K562 (cell line): ENCODE measurements at regions not wholly inside any gene's neighbourhood (a gene's known extent, or its start where the extent isn't known, plus 50 kb on each side); places are given as distances from the start of the nearest gene placed in this dataset.

Source experiments
- ATAC-seq: fragments of 200-7000 bp; cut with Tn5 transposase; 3 replicates; pipeline ENCODE4 v1.9.1; 2020; ENCODE audit warnings: moderate library complexity
- BruUV-seq: library from RNA; stranded (reverse); fragments of 400-500 nt; replicated peaks from 2 replicates; lab custom pipeline; 2021; lab: Mats Ljungman, UMichigan
- CTCF ChIA-PET: fragments of 300-600 bp; formaldehyde crosslinking; extraction: SDS; loops from one replicate; lab custom pipeline; 2021; ENCODE audit warnings: low intra/inter-chr PET ratio; lab: Yijun Ruan, JAX
- POLR2A ChIA-PET: fragments of 300-600, 350-650 bp; sonication (Branson Sonifier 250); formaldehyde crosslinking; extraction: SDS; loops from one replicate; lab custom pipeline; 2021; ENCODE audit warnings: antibody characterized with exemption, inconsistent platforms; lab: Yijun Ruan, JAX
- DNase-seq, 4 experiments: peaks; one replicate each; pipeline versions ENCODE4 v3.0.0 to v3.0.0-alpha.2; 2011 to 2018; ENCODE audit warnings: low spot score in 3 of 4, mixed read lengths in 3 of 4; ENCODE audit errors: extremely low read depth in 1 of 4
- FAIRE-seq: peaks from 2 replicates; lab custom pipeline; 2011; peaks lifted over from hg19 to GRCh38; lab: Jason Lieb, UNC
- H2AFZ ChIP-seq: 2 replicates; pipeline ENCODE4 v1.6.0; 2011; ENCODE audit warnings: low read depth, low read length, control low read depth, inconsistent platforms
- H3K27ac ChIP-seq: fragments of 200-600 bp; 3 replicates; pipeline ENCODE4 v1.8.0; 2011; ENCODE audit warnings: low read depth, mild to moderate bottlenecking, control low read depth, inconsistent platforms, low read length, moderate library complexity, mixed read lengths; ENCODE audit errors: extremely low read depth
- H3K27me3 ChIP-seq, 2 experiments: fragments of 300-600 bp in 1 of 2; 2 replicates in 1 of 2; 3 replicates in 1 of 2; pipeline versions ENCODE4 v1.6.0 to v1.8.0; 2011; ENCODE audit warnings: inconsistent platforms in 2 of 2, low read length in 2 of 2, mild to moderate bottlenecking in 1 of 2, mixed read lengths in 1 of 2, moderate library complexity in 1 of 2; ENCODE audit not compliant: control insufficient read depth in 2 of 2, insufficient read depth in 2 of 2
- H3K36me3 ChIP-seq: fragments of 300-600 bp; 3 replicates; pipeline ENCODE4 v1.8.0; 2011; ENCODE audit warnings: mild to moderate bottlenecking, low read length, inconsistent platforms; ENCODE audit not compliant: control insufficient read depth, insufficient read depth
- H3K4me1 ChIP-seq, 2 experiments: fragments of 200-600 bp in 1 of 2; replicated peaks in 1 of 2; 2 replicates in 1 of 2; 3 replicates in 1 of 2; pipeline versions ENCODE4 v1.5.1 to v1.8.0; 2011; ENCODE audit warnings: inconsistent platforms in 2 of 2, low read length in 2 of 2, mild to moderate bottlenecking in 1 of 2, mixed read lengths in 1 of 2, moderate library complexity in 1 of 2; ENCODE audit not compliant: control insufficient read depth in 2 of 2, insufficient read depth in 2 of 2
- H3K4me2 ChIP-seq: 2 replicates; pipeline ENCODE4 v1.6.1; 2011; ENCODE audit warnings: low read length, control low read depth, inconsistent platforms, mixed read lengths; ENCODE audit not compliant: insufficient read depth
- H3K4me3 ChIP-seq: fragments of 200-600 bp; sonication (generic), shearing (Covaris generic); 2 replicates; pipeline ENCODE4 v1.5.1; 2016; ENCODE audit warnings: control low read depth, inconsistent platforms
- H3K79me2 ChIP-seq: fragments of 200-600 bp; 3 replicates; pipeline ENCODE4 v1.8.0; 2011; ENCODE audit warnings: low read length, inconsistent platforms; ENCODE audit not compliant: control insufficient read depth, insufficient read depth
- H3K9ac ChIP-seq, 2 experiments: 2 replicates each; pipeline versions ENCODE4 v1.6.0 to v1.6.1; 2011; ENCODE audit warnings: low read depth in 2 of 2, low read length in 2 of 2, control low read depth in 1 of 2, inconsistent platforms in 1 of 2, mild to moderate bottlenecking in 1 of 2, mixed read lengths in 1 of 2; ENCODE audit not compliant: insufficient read depth in 1 of 2
- H3K9me1 ChIP-seq: one replicate; pipeline ENCODE4 v1.6.0; 2011; ENCODE audit warnings: inconsistent platforms, mild to moderate bottlenecking, low read length, moderate library complexity; ENCODE audit not compliant: control insufficient read depth, insufficient read depth
- H3K9me3 ChIP-seq: replicated peaks from 2 replicates; pipeline ENCODE4 v1.5.1; 2011; ENCODE audit warnings: low read depth, low read length, inconsistent platforms; ENCODE audit not compliant: control insufficient read depth, insufficient read depth
- H4K20me1 ChIP-seq: replicated peaks from 2 replicates; pipeline ENCODE4 v1.6.1; 2011; ENCODE audit warnings: low read length, inconsistent platforms, mixed read lengths; ENCODE audit not compliant: control insufficient read depth, insufficient read depth
- CXXC5 ChIP-seq: fragments of 250-450 bp; sonication (Bioruptor Pico); IDR thresholded peaks from 2 replicates; pipeline ENCODE4 v1.8.0; 2022; ENCODE audit warnings: inconsistent platforms, mild to moderate bottlenecking, moderate library complexity
- DMBX1 ChIP-seq: fragments of 250-450 bp; sonication (Bioruptor Pico); IDR thresholded peaks from 2 replicates; pipeline ENCODE4 v1.8.0; 2022; ENCODE audit warnings: inconsistent platforms, mild to moderate bottlenecking, moderate library complexity, borderline replicate concordance
- EP400 ChIP-seq: fragments of 450-650 bp; IDR thresholded peaks from 2 replicates; pipeline ENCODE4 v1.6.1; 2017; ENCODE audit warnings: antibody characterized with exemption, mild to moderate bottlenecking, moderate library complexity
- ETV1 ChIP-seq: fragments of 450-650 bp; conservative IDR thresholded peaks from 2 replicates; pipeline ENCODE4 v1.6.1; 2016; ENCODE audit warnings: missing genetic modification characterization, control low read depth, low read depth, missing compliant biosample characterization
- KDM2B ChIP-seq: fragments of 250-450 bp; sonication (Bioruptor Pico); IDR thresholded peaks from 2 replicates; pipeline ENCODE4 v1.8.0; 2021; ENCODE audit warnings: mild to moderate bottlenecking, moderate library complexity
- LARP7 ChIP-seq: fragments of 450-650 bp; IDR thresholded peaks from 2 replicates; pipeline ENCODE4 v1.6.1; 2016
- NRF1 ChIP-seq, 2 experiments: fragments of 450-650 bp; IDR thresholded peaks in 1 of 2; conservative IDR thresholded peaks in 1 of 2; 2 replicates each; pipeline ENCODE4 v1.6.1; 2014; ENCODE audit warnings: mild to moderate bottlenecking in 2 of 2
- PHF20 ChIP-seq: fragments of 450-650 bp; IDR thresholded peaks from 2 replicates; pipeline ENCODE4 v1.6.1; 2018; ENCODE audit not compliant: partially characterized antibody
- PHTF2 ChIP-seq: fragments of 250-450 bp; sonication (Bioruptor Pico); IDR thresholded peaks from 2 replicates; pipeline ENCODE4 v1.5.0; 2021; ENCODE audit warnings: mild to moderate bottlenecking
- PKNOX1 ChIP-seq: fragments of 450-650 bp; IDR thresholded peaks from 2 replicates; pipeline ENCODE4 v1.6.1; 2016
- SIN3A ChIP-seq, 2 experiments: fragments of 150-350 bp in 1 of 2; IDR thresholded peaks; 2 replicates each; pipeline ENCODE4 v1.6.1; 2011 to 2016; ENCODE audit warnings: borderline replicate concordance in 2 of 2, low read depth in 2 of 2, low read length in 2 of 2, mild to moderate bottlenecking in 2 of 2, moderate library complexity in 2 of 2; ENCODE audit not compliant: control insufficient read depth in 1 of 2
- TBL1XR1 ChIP-seq, 2 experiments: IDR thresholded peaks; 2 replicates each; pipeline ENCODE4 v1.6.1; 2012; ENCODE audit warnings: improper control_type of control experiment in 2 of 2, low read length in 2 of 2, mild to moderate bottlenecking in 1 of 2
- TSHZ1 ChIP-seq: fragments of 250-450 bp; sonication (Bioruptor Pico); IDR thresholded peaks from 2 replicates; pipeline ENCODE4 v1.4.0; 2020; ENCODE audit warnings: mild to moderate bottlenecking, moderate library complexity
- ZNF165 ChIP-seq: fragments of 250-450 bp; sonication (Bioruptor Pico); IDR thresholded peaks from 2 replicates; pipeline ENCODE4 v1.4.0; 2020; ENCODE audit warnings: borderline replicate concordance
- ZNF23 ChIP-seq: fragments of 250-450 bp; sonication (Bioruptor Pico); IDR thresholded peaks from 2 replicates; pipeline ENCODE4 v1.4.0; 2020; ENCODE audit warnings: mild to moderate bottlenecking
- ZNF263 ChIP-seq: sonication (generic); formaldehyde crosslinking; IDR thresholded peaks from 2 replicates; pipeline ENCODE4 v1.8.0; 2022; ENCODE audit warnings: mild to moderate bottlenecking, missing genetic modification reagents, borderline replicate concordance
- ZNF311 ChIP-seq: fragments of 250-450 bp; sonication (Bioruptor Pico); IDR thresholded peaks from 2 replicates; pipeline ENCODE4 v1.4.0; 2020; ENCODE audit warnings: mild to moderate bottlenecking, moderate library complexity
- ZNF507 ChIP-seq: conservative IDR thresholded peaks from 2 replicates; pipeline ENCODE4 v1.6.1; 2017; ENCODE audit warnings: missing genetic modification characterization, missing compliant biosample characterization
- ZNF764 ChIP-seq: fragments of 250-450 bp; sonication (Bioruptor Pico); IDR thresholded peaks from 2 replicates; pipeline ENCODE4 v1.4.0; 2020; ENCODE audit warnings: low read depth, mild to moderate bottlenecking, moderate library complexity
- whole genome bisulfite sequencing: fragments of 100-300 bp; shearing (Covaris generic); methylation state at CpG from one replicate; pipeline ENCODE4 v1.1.6; 2016; ENCODE audit warnings: low coverage, mixed read lengths; ENCODE audit not compliant: insufficient coverage; ENCODE audit errors: missing lambda C conversion rate; 5-methylcytosine and 5-hydroxymethylcytosine counted together
- in situ Hi-C: fragments of 300-500 bp; cut with MboI; formaldehyde crosslinking; loops from 4 replicates; pipeline ENCODE4 v1.15.0; 2018; ENCODE audit warnings: inconsistent platforms, mixed read lengths
- intact Hi-C: fragments of 100-400 bp; cut with micrococcal nuclease; formaldehyde crosslinking; loops from 2 replicates; pipeline ENCODE4 v1.14.2; 2022

GRCh38 chr3:152971880-152972279 lies 136.9 kb downstream of the P2RY1 start:
- FAIRE-seq (no peak), ATAC-seq (no peak), DNase-seq (no peak)
- CTCF ChIA-PET, result no interaction called here
- Histone ChIP-seq H3K4me2 (no peak overlapping the region), H3K27ac (no peak overlapping the region), H3K9me1 (no peaks in the 10 kb centered on the region), H3K4me1 (peaks cover 11 to 41% of the 10 kb centered on the region in 2 experiments; a peak in 4 of 5 replicates), H3K27me3 (no peaks in the 10 kb centered on the region), H4K20me1 (no peaks in the 10 kb centered on the region), H3K79me2 (no peaks in the 10 kb centered on the region), H3K9ac (no peak overlapping the region), H3K36me3 (no peaks in the 10 kb centered on the region), H2AFZ (no peak overlapping the region), H3K9me3 (0 out of 2 replicates have a peak, but pooled peaks cover 3% of the 10 kb centered on the region), H3K4me3 (no peak overlapping the region)
- no TSS peak for BruUV-seq
- intact Hi-C loops (no loop called here), in situ Hi-C loops (no loop called here)
- POLR2A ChIA-PET, result no interaction called here
- WGBS, result 83% methylated on average over 4 of the region's 4 CpGs
- TF ChIP-seq ZNF764 (CRISPR knock-in tag) (no peak), PHF20 (no peak), PHTF2 (CRISPR knock-in tag) (no peak), SIN3A (IDR thresholded peaks at IDR 0.05; ENCODE audit: borderline replicate concordance in 2 of 2, control insufficient read depth in 1 of 2, low read depth in 2 of 2, low read length in 2 of 2) (no peak), ZNF263 (CRISPR knock-in tag) (no peak), TSHZ1 (CRISPR knock-in tag) (no peak), DMBX1 (CRISPR knock-in tag) (no peak), PKNOX1 (no peak), ZNF23 (no peak), ETV1 (tag) (no peak), ZNF311 (CRISPR knock-in tag) (no peak), EP400 (no peak), NRF1 (conservative IDR thresholded peaks at IDR 0.05 in 1 of 2, IDR thresholded peaks at IDR 0.05 in 1 of 2) (no peak), TBL1XR1 (IDR thresholded peaks at IDR 0.05; ENCODE audit: low read length in 2 of 2) (no peak), CXXC5 (CRISPR knock-in tag) (no peak), ZNF165 (no peak), KDM2B (no peak), LARP7 (no peak), ZNF507 (tag) (no peak)
